H1 (cell line): ENCODE measurements at regions not wholly inside any gene's neighbourhood (a gene's known extent, or its start where the extent isn't known, plus 50 kb on each side); places are given as distances from the start of the nearest gene placed in this dataset.

Experiments used
- CTCF ChIA-PET: fragments of 300-600 bp; sonication (Branson Sonifier 250); formaldehyde crosslinking; loops from one replicate; lab custom pipeline; 2021; ENCODE audit not compliant: partially characterized antibody; lab: Charles Lee
- POLR2A ChIA-PET: fragments of 300-600 bp; sonication (Branson Sonifier 250); formaldehyde crosslinking; loops from one replicate; lab custom pipeline; 2021; ENCODE audit warnings: inconsistent platforms; ENCODE audit not compliant: partially characterized antibody; lab: Charles Lee
- DNase-seq, 2 experiments: peaks; one replicate each; pipeline versions ENCODE4 v3.0.0 to v3.0.0-alpha.2; 2010 to 2022; ENCODE audit warnings: low spot score in 2 of 2, low read depth in 1 of 2, mixed read lengths in 1 of 2
- FAIRE-seq: peaks from 2 replicates; lab custom pipeline; 2011; peaks lifted over from hg19 to GRCh38; lab: Jason Lieb, UNC
- H2AFZ ChIP-seq: 2 replicates; pipeline ENCODE4 v1.8.1; 2012; ENCODE audit warnings: low read length, inconsistent platforms
- H2AK5ac ChIP-seq: 2 replicates; pipeline ENCODE4 v1.6.1; 2013; ENCODE audit warnings: low read depth, low read length
- H2BK120ac ChIP-seq: replicated peaks from 2 replicates; pipeline ENCODE3; 2013; ENCODE audit warnings: low read depth, low read length, inconsistent platforms
- H2BK12ac ChIP-seq: 2 replicates; pipeline ENCODE4 v1.6.1; 2013; ENCODE audit warnings: low read depth, low read length
- H2BK15ac ChIP-seq: 2 replicates; pipeline ENCODE4 v1.6.1; 2013; ENCODE audit warnings: low read length
- H2BK20ac ChIP-seq: 2 replicates; pipeline ENCODE4 v1.6.1; 2013; ENCODE audit warnings: low read length
- H2BK5ac ChIP-seq: 2 replicates; pipeline ENCODE4 v1.6.1; 2013; ENCODE audit warnings: low read depth, low read length
- H3K14ac ChIP-seq: 2 replicates; pipeline ENCODE4 v1.6.1; 2013; ENCODE audit warnings: inconsistent platforms; ENCODE audit not compliant: insufficient read length
- H3K18ac ChIP-seq: 2 replicates; pipeline ENCODE4 v1.6.1; 2013; ENCODE audit warnings: low read length; ENCODE audit errors: extremely low read depth
- H3K23ac ChIP-seq: 2 replicates; pipeline ENCODE4 v1.6.1; 2013; ENCODE audit warnings: inconsistent platforms; ENCODE audit not compliant: insufficient read length
- H3K23me2 ChIP-seq: 2 replicates; pipeline ENCODE4 v1.6.1; 2013; ENCODE audit warnings: low read depth, low read length
- H3K27ac ChIP-seq: 2 replicates; pipeline ENCODE4 v1.6.1; 2011; ENCODE audit warnings: low read depth, low read length, inconsistent platforms
- H3K27me3 ChIP-seq, 4 experiments: replicated peaks in 1 of 4; 1 replicate in 1 of 4; 2 replicates in 3 of 4; pipeline versions ENCODE4 v1.6.1 to v1.8.1; 2011 to 2013; ENCODE audit warnings: low read length in 3 of 4, mild to moderate bottlenecking in 3 of 4, inconsistent platforms in 2 of 4, mixed read lengths in 2 of 4, moderate library complexity in 1 of 4; ENCODE audit not compliant: control insufficient read depth in 3 of 4, insufficient read depth in 3 of 4; ENCODE audit errors: extremely low read depth in 1 of 4
- H3K36me3 ChIP-seq, 4 experiments: 2 replicates each; pipeline versions ENCODE4 v1.6.1 to v1.8.1; 2011 to 2013; ENCODE audit warnings: mild to moderate bottlenecking in 4 of 4, low read length in 3 of 4, moderate library complexity in 2 of 4, control low read depth in 1 of 4, inconsistent platforms in 1 of 4; ENCODE audit not compliant: insufficient read depth in 4 of 4, control insufficient read depth in 2 of 4
- H3K4ac ChIP-seq: replicated peaks from 2 replicates; pipeline ENCODE3; 2013; ENCODE audit warnings: low read length, low read depth, mixed read lengths, inconsistent platforms; ENCODE audit not compliant: insufficient read length
- H3K4me1 ChIP-seq, 4 experiments: replicated peaks in 1 of 4; 1 replicate in 1 of 4; 2 replicates in 3 of 4; pipeline versions ENCODE4 v1.6.1 to v1.8.1; 2011 to 2013; ENCODE audit warnings: low read length in 3 of 4, inconsistent platforms in 2 of 4, mixed read lengths in 1 of 4; ENCODE audit not compliant: insufficient read depth in 4 of 4, control insufficient read depth in 3 of 4
- H3K4me2 ChIP-seq, 2 experiments: 2 replicates each; pipeline versions ENCODE4 v1.6.1 to v1.8.1; 2011 to 2013; ENCODE audit warnings: low read depth in 2 of 2, low read length in 2 of 2, control low read depth in 1 of 2, inconsistent platforms in 1 of 2, mild to moderate bottlenecking in 1 of 2; ENCODE audit not compliant: insufficient read depth in 1 of 2
- H3K4me3 ChIP-seq, 4 experiments: fragments of 200-600, 300-600 bp in 1 of 4; sonication (generic), shearing (Covaris generic), sonication (Bioruptor Twin) in 1 of 4; 2 replicates each; pipeline versions ENCODE4 v1.5.1 to v1.8.1; 2011 to 2016; ENCODE audit warnings: low read length in 4 of 4, low read depth in 3 of 4, control low read depth in 2 of 4, inconsistent platforms in 2 of 4, mild to moderate bottlenecking in 2 of 4, mixed read lengths in 1 of 4, moderate library complexity in 1 of 4; ENCODE audit not compliant: insufficient read depth in 2 of 4; ENCODE audit errors: extremely low read depth in 1 of 4
- H3K56ac ChIP-seq: replicated peaks from 2 replicates; pipeline ENCODE3; 2013; ENCODE audit warnings: low read depth, mild to moderate bottlenecking, mixed read lengths, low read length, inconsistent platforms; ENCODE audit not compliant: insufficient read length
- H3K79me1 ChIP-seq: 2 replicates; pipeline ENCODE4 v1.6.1; 2013; ENCODE audit warnings: low read depth, low read length, control low read depth
- H3K79me2 ChIP-seq, 2 experiments: 2 replicates each; pipeline versions ENCODE4 v1.6.1 to v1.8.1; 2012 to 2013; ENCODE audit warnings: low read length in 2 of 2, mild to moderate bottlenecking in 2 of 2, inconsistent platforms in 1 of 2; ENCODE audit not compliant: insufficient read depth in 2 of 2, control insufficient read depth in 1 of 2
- H3K9ac ChIP-seq, 4 experiments: replicated peaks in 1 of 4; 1 replicate in 1 of 4; 2 replicates in 3 of 4; pipeline versions ENCODE4 v1.6.1 to v1.8.1; 2011 to 2013; ENCODE audit warnings: low read depth in 3 of 4, low read length in 3 of 4, control low read depth in 2 of 4, mild to moderate bottlenecking in 2 of 4, moderate library complexity in 2 of 4, inconsistent platforms in 1 of 4; ENCODE audit errors: extremely low read depth in 1 of 4
- H3K9me3 ChIP-seq, 2 experiments: 2 replicates each; pipeline versions ENCODE4 v1.6.1 to v1.8.1; 2012 to 2013; ENCODE audit warnings: mild to moderate bottlenecking in 2 of 2, moderate library complexity in 2 of 2, control low read depth in 1 of 2, inconsistent platforms in 1 of 2, low read depth in 1 of 2, low read length in 1 of 2, mixed read lengths in 1 of 2; ENCODE audit not compliant: insufficient read depth in 2 of 2
- H4K20me1 ChIP-seq, 2 experiments: replicated peaks in 1 of 2; 2 replicates each; pipeline versions ENCODE3 to v1.8.1; 2011 to 2013; ENCODE audit warnings: inconsistent platforms in 2 of 2, low read length in 2 of 2, mild to moderate bottlenecking in 1 of 2; ENCODE audit not compliant: insufficient read depth in 2 of 2, control insufficient read depth in 1 of 2
- H4K5ac ChIP-seq: 2 replicates; pipeline ENCODE4 v1.6.1; 2013; ENCODE audit warnings: low read length, low read depth, mixed read lengths, inconsistent platforms; ENCODE audit not compliant: insufficient read length
- H4K8ac ChIP-seq: 2 replicates; pipeline ENCODE4 v1.8.0; 2013; ENCODE audit warnings: mild to moderate bottlenecking, moderate library complexity, low read length, inconsistent platforms; ENCODE audit not compliant: insufficient read depth; ENCODE audit errors: extremely low read depth
- H4K91ac ChIP-seq: replicated peaks from 2 replicates; pipeline ENCODE3; 2013; ENCODE audit warnings: low read length, mixed read lengths, inconsistent platforms; ENCODE audit not compliant: insufficient read length
- BACH1 ChIP-seq: IDR thresholded peaks from 2 replicates; pipeline ENCODE4 v1.6.1; 2012; ENCODE audit warnings: low read length, improper control_type of control experiment
- BRCA1 ChIP-seq: IDR thresholded peaks from 2 replicates; pipeline ENCODE4 v1.6.1; 2012; ENCODE audit warnings: low read depth, low read length, improper control_type of control experiment
- CREB1 ChIP-seq: IDR thresholded peaks from 2 replicates; pipeline ENCODE4 v1.6.1; 2012; ENCODE audit warnings: inconsistent platforms
- KDM1A ChIP-seq: fragments of 200-600, 300-600 bp; sonication (generic); IDR thresholded peaks from 2 replicates; pipeline ENCODE4 v1.7.1; 2016; ENCODE audit warnings: mild to moderate bottlenecking, low read length, borderline replicate concordance
- POU5F1 ChIP-seq: IDR thresholded peaks from 2 replicates; pipeline ENCODE4 v1.6.1; 2011; ENCODE audit warnings: low read depth, mild to moderate bottlenecking, low read length, moderate library complexity
- SIN3A ChIP-seq, 2 experiments: IDR thresholded peaks in 1 of 2; conservative IDR thresholded peaks in 1 of 2; 2 replicates each; pipeline ENCODE4 v1.6.1; 2011 to 2012; ENCODE audit warnings: low read length in 2 of 2, improper control_type of control experiment in 1 of 2, low read depth in 1 of 2, mild to moderate bottlenecking in 1 of 2
- TAF1 ChIP-seq: IDR thresholded peaks from 2 replicates; pipeline ENCODE4 v1.6.1; 2011; ENCODE audit warnings: mild to moderate bottlenecking, low read depth, low read length
- WGBS, 2 experiments: shearing (Covaris generic) in 1 of 2; methylation state at CpG; one replicate each; pipeline versions ENCODE4 v1.1.6 to v1.1.7; 2013 to 2015; ENCODE audit warnings: low lambda C conversion rate in 2 of 2, mixed read lengths in 2 of 2, inconsistent platforms in 1 of 2, low coverage in 1 of 2, missing lambda C conversion rate in 1 of 2; ENCODE audit not compliant: insufficient replicate concordance in 2 of 2, insufficient coverage in 1 of 2, insufficient read length in 1 of 2; ENCODE audit errors: extremely low coverage in 1 of 2, missing lambda C conversion rate in 1 of 2; 5-methylcytosine and 5-hydroxymethylcytosine counted together

GRCh38 chr16:86287664-86288201 lies 222.6 kb upstream of the FOXF1 start:
- H2AK5ac ChIP-seq, result no peak overlapping the region
- CTCF ChIA-PET, result interaction anchor here (1.2 to 1.3 kb wide), 2 partner anchors 10 to 230 kb away, joined by 3 read pairs; no protein-coding TSS in a partner anchor
- no peaks in the 10 kb centered on the region for H3K36me3 ChIP-seq
- no peak overlapping the region for H3K27ac ChIP-seq
- peak in 1 of 2 experiments; percentile 45 for DNase-seq
- no peak overlapping the region for H4K5ac ChIP-seq
- POLR2A ChIA-PET, result interaction anchor here (1.1 to 2.7 kb wide), 2 partner anchors 11 to 47 kb away, joined by 4 to 9 read pairs; no protein-coding TSS in a partner anchor
- no peak overlapping the region for H2BK15ac ChIP-seq
- no peak overlapping the region for H3K4ac ChIP-seq
- no peak overlapping the region for H2AFZ ChIP-seq
- peak overlapping the region; percentile 18 to 62 (median 46); a peak in 7 of 8 replicates for H3K4me3 ChIP-seq
- H3K79me1 ChIP-seq, result no peaks in the 10 kb centered on the region
- no peak overlapping the region for H3K14ac ChIP-seq
- TF ChIP-seq SIN3A (conservative IDR thresholded peaks at IDR 0.05 in 1 of 2, IDR thresholded peaks at IDR 0.05 in 1 of 2; ENCODE audit: low read depth in 1 of 2, low read length in 2 of 2) (no peak), TAF1 (no peak), BRCA1 (no peak), CREB1 (no peak), POU5F1 (no peak), BACH1 (no peak), KDM1A (no peak)
- TF ChIP-seq, all 59 proteins: peak for 0
- Histone ChIP-seq H3K9ac (no peak overlapping the region), H2BK5ac (no peak overlapping the region), H3K27me3 (peaks cover 45 to 83% (median 78%) of the 10 kb centered on the region in 4 experiments), H4K8ac (no peak overlapping the region), H2BK20ac (no peak overlapping the region), H4K91ac (no peak overlapping the region), H4K20me1 (no peaks in the 10 kb centered on the region), H3K79me2 (no peaks in the 10 kb centered on the region), H3K4me1 (peaks cover 6 to 32% (median 17%) of the 10 kb centered on the region in 4 experiments), H3K18ac (peak overlapping the region; percentile 75; the same call in 1 of the 2 replicates), H3K9me3 (no peaks in the 10 kb centered on the region), H3K23ac (no peak overlapping the region), H2BK120ac (no peak overlapping the region), H3K23me2 (peaks cover 12% of the 10 kb centered on the region; the same call in 1 of the 2 replicates), H2BK12ac (peak overlapping the region; percentile 50; the same call in 1 of the 2 replicates), H3K4me2 (peak overlapping the region; percentile 73 to 91), H3K56ac (no peak overlapping the region)
- FAIRE-seq, result no peak
- 3% methylated on average over 8 of the region's 8 CpGs; no CpG with 5 or more reads in 1 of the 2 experiments for WGBS, 2 experiments
